GF-D8 (cell line): ENCODE measurements at regions not wholly inside any gene's neighbourhood (a gene's known extent, or its start where the extent isn't known, plus 50 kb on each side); places are given as distances from the start of the nearest gene placed in this dataset.
A peak's percentile ranks its signal among the peaks of the same experiment; 100 is the strongest.

ENCODE experiments used
- DNase-seq: peaks from one replicate; lab custom pipeline; 2025; lab: John Stamatoyannopoulos, UW

DNA sequence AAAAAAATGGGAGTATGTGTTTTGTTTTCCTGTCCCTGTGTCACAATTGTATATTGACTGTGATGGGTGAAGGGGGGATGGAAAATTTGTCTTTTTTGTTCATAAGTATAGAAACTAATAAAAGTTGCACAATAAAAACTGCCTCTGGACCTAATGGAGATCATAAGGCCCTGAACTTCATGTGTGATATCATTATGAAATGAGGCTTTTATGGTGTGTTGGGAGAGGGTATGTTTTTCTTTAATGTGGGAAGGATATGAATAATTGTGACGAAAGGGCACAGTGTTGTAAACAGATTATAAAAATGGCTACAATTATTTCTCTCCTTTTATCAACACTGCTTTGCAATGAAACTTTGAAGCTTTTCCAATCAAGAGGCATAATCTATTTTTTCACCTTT is 1889.3 kb upstream of the CELF4 start:
- no peak for DNase-seq

DNA sequence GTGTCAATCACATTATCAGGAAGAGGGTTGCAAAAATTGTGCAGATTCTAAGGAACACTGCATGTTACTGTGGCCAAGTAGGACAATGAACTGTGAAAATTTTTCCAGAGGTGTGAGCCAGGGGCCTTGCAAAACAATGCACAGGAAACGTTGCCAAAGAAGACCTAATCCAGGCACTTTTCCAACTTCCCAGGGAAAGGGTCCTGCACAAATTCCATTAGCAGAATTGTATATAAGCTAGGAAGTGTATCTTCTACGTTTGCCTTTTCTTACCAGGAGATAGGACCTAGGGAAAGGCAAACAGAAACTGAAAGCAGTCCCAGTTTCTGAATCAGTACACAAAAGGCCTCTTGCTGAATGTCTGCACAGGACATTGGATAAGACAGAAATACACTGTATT is 1888.3 kb upstream of the CELF4 start:
- no peak for DNase-seq

DNA sequence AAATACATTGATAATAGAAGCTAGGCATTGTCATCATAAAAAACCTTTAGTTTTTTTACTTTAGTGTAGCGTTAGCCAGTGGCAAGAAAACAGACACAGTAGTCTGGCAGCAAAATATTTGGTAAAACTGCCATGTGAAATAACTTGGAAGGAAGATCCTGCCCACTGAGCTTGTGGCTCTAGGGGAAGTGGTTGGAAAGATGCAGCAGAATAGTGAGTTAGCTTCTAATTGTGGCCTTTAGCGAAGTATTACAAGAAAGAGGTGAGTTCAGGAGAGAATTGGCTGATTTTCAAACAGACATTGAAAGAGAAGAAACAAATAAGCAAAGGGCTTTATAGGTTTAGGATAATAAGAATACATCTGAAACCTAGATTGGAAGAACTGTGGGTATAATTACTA is 1887.8 kb upstream of the CELF4 start:
- peak; percentile 7 for DNase-seq

DNA sequence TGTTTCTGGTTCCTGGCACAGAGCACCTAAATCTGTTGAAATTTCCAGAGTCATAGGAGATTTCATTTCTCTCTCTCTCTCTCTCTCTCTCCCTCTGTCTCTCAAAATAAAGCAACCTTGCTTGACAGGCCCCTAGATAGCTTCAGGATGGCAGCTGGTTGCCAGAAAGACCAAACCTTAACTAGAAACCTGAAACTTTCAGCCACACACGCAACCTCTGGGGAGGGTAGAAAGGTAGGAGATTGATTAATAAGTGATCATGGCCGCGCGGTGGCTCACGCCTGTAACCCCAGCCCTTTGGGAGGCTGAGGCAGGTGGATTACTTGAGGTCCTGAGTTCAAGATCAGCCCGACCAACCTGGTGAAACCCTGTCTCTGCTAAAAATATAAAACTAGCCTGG is 1885.4 kb upstream of the CELF4 start:
- no peak for DNase-seq

DNA sequence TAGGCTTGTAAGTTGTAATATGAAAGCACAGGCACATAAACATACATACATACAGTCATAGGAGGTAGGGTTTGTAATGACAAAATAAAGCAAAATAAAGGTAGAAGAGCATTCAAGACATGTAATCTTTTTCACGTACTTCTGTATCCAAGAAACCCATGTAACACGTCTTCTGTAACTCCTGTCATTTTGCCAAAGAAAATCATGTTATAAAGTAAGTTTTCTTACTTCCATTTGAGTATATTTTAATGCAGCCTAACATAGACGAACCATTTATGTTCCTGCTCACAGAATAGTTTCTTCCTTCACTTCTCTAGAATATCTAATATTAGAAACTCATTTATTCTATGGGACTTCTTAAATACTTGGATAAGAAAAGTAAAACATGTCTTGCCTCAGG is 1884.0 kb upstream of the CELF4 start:
- DNase-seq = no peak

DNA sequence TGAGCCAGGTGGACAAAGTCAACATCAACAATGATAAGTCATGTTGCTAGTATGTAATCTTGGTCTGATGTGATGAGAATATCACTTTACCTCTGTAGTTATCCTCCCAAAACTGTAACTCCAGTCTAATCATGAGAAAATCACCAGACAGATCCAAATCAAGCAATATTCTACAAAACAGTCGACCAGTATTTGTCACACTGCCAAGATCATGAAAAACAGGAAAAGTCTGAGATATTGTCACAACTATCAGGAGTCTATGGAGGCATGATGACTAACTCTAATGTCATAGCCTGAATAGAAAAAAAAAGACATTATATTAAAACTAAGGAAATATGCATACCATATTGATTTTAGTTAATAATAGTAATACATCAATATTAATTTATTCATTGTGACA is 1883.3 kb upstream of the CELF4 start:
- DNase-seq = no peak

DNA sequence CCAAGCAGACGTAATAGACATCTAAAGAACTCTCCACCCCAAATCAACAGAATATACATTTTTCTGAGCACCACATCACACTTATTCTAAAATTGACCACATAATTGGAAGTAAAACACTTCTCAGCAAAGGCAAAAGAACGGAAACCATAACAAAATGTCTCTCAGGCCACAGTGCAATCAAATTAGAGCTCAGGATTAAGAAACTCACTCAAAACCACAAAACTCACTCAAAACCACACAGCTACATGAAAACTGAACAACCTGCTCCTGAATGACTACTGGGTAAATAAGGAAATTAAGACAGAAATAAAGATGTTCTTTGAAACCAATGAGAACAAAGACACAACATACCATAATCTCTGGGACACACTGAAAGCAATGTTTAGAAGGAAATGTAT is 1879.4 kb upstream of the CELF4 start:
- DNase-seq = peak; percentile 25

DNA sequence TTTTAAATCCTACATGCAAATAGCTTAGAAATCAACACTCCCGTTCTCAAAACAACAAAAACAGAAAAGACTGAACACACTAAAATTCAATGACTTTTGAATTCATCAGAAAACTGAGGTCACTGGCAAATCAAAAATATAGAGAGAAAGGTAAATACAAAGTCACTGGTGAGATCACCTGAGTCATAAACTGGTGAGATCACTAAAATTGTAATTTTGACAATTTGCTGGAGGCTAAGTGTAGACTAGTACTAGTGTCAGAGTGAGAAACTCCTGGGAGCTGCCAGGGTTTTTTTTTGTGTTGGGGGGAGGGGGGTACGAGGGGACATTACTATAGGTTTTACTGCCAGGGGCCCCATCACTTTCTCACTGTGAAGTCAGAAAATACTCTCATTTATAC is 1876.0 kb upstream of the CELF4 start:
- no peak for DNase-seq

DNA sequence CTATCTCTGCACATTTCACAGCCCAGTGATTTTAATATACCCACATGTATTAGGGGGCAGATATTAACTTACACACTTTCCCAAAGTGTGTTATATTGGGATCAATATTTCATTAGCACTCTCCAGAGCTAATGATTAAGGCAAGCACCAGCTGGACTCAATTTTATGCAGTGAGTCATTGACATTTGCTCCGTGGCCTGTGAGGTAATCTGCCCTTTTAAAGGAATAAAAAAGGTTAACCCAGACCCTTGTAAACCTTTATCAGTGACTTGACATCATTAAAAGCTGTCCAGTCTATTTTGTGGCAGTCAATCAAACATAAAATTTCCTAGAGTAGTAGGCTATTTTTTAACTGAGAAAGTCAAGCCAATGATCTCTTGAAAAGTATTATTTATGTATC is 1870.4 kb upstream of the CELF4 start:
- DNase-seq = no peak

DNA sequence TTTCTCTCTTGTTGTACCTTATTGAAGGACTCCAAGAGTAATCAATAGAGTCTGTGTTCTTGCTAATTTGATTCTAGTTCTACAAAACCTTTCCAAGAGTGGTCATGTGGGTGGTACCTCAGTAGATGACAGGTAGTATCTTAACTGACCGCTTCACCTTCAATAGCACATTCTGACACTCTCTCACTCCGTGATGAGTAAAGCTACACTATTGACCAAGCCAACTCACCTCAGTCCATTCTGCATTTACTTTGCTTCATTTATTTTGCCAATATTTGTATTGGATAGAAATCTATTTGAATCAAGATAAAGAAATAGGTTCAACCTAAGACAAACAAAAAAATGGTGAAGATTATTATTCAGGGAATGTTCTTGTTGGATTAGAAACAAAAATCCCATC is 1869.6 kb upstream of the CELF4 start:
- no peak for DNase-seq

DNA sequence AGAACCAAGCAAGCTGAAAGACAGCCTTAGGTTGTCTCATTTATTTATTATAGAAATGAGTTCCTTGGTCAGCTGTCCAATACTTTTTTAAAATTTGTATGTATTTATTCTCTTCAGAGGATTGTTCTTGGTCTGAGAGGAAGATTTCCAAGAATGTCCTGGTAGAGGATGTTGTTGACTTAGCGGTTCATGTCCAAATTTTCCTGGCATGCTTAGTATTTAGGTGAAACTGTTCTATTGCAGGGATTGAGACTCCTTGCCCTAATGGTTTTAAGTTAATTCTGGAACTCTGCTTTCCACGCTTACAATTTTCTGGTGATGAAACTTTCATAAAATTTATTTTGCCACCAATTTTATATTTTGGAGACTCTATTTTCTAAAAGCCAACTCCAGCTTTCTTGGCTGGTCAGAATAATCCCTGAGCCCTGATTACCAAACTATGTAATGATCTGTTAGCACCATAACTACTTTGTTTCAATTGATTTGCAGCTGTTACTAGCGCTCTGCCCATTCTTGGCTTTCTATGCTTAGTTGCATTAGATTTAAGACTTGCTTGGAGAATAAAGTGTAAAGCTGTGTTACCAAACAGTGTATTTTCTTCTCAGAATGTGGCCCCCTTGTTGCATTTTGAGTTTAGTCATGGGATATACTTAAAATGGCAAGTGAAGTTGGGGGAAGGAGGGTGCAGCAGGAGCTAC is 1868.8 kb upstream of the CELF4 start:
- no peak for DNase-seq

DNA sequence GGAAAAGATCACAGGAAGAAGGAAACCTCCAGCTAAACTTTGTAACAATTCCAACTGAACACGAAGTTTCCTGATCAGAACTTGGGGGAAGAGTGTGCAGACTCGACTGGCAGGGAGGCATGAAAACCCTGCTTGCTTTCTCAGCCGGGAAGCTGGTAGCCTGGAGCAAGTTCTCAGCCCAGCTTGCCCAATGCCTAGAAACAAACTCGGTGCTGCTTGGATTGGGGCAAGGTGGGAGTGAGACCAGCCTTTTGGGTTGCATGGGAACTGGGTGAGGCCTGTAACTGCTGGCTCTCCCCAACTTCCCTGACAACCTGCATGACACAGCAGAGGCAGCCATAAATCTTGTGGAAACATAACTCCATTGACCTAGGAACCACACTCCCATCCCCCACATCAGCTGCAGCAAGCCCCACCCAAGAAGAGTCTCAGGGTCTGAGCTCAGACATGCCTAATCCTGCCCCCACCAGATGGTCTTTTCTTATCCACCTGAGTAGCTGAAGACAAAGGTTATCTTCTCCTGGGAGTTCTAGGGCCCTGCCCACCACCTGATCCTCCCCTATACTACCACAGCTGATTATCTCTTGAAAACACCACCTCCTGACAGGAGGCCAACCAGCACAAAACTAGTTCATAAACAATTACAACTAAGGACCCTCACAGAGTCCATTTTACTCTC is 1859.7 kb upstream of the CELF4 start:
- DNase-seq = no peak

DNA sequence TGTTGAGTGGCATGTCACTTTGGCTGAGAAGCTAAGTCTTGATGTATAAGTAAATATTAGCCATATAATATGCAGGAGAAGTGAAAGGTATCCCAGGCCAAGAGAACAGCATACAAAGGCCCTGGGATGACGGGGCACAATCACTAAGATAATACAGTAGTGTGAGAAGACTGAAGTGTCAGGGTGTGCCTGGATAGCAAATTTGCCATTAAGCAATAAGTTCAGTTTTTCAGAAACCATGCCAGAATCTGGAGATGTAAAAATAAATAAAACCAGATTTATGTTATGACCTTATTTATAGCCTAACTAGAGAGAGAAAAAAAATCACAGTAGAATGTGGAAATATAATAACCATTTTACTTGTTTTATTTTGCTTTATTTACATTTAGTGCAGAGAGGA is 1858.7 kb upstream of the CELF4 start:
- DNase-seq = no peak

DNA sequence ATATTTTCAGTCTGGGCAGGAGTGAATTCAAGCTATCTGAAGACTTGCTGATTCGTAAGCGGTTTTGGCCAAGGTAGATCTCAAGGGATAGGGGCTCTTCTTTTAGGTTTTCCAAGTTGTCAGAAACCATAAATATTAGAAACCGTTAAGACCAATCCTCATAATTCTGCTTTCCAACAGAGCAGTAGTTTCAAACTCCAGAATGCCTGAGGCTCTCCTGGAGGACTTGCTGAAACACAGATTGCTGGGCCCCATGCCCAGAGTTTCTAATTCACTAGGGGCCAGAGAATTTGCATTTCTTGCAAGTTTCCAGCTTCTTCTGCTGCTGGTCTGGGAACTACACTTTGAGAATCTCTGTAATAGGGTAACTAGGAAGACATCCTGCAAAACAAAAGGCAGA is 1855.7 kb upstream of the CELF4 start:
- DNase-seq = no peak

DNA sequence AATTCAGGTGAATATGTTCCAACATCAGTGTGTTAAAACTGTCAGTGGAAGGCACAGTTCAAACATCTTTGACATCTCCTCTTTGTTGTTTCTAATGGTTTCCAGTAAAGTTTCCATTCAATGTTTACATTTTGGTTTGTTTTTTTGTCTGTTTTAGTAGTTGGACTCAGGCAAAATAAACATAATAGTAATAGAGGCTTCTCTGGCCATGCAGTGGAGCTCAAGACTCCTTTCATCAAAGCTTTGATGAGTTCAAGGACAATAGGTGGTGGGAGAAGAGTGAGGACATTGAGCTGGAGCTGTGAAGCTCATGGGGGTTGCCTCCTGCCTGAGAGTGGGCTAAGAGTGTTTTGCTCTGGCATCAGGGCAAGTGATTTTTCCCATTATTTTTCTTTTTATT is 1853.7 kb upstream of the CELF4 start:
- DNase-seq = no peak

DNA sequence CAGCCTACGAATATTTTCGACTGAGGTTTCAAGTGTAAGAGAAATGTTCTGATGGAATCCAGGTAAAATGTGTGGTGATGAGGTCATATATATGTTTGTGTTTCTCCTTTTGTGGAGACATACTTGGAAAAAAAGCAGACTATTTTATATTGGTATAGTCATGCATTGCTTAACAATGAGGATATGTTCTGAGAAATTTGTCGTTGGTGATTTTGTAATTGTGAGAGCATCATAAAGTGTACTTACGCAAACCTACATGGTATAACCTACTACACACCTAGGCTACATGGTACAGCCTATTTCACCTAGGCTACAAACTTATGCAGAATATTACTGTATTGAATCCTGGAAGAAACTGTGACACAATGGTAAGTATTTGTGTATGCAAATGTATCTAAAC is 1849.9 kb upstream of the CELF4 start:
- no peak for DNase-seq

DNA sequence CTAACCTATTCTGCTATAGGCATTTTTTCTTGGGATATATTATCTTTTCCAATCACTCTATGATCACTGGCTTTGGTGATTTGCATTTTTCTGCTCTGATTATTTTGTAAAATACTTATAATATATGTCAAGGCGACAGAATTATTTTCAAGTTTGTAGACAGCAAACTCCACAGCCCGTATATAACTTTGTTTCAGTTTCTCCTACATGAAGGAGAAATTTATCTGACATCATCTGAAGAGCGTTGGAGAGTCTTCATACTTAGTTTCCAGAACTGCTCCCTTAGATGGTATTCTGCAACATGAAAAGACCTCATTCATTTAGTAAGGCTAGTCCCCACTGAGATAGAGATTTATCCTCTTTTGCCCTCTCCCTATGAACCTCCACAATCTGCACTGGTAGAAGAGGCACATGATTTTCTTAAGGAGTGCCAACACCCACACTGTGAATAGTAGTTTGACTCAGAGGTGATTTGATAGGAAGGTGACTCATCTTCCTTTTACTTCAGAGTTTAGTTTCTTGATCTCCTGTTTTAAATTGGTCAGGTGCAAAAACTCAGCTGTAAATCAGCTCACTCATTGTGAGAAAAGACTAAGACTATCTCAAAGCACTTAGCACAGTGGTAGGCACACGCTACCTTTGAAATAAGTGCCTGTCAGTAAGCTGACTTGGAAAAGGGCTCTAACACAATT is 1848.6 kb upstream of the CELF4 start:
- no peak for DNase-seq

DNA sequence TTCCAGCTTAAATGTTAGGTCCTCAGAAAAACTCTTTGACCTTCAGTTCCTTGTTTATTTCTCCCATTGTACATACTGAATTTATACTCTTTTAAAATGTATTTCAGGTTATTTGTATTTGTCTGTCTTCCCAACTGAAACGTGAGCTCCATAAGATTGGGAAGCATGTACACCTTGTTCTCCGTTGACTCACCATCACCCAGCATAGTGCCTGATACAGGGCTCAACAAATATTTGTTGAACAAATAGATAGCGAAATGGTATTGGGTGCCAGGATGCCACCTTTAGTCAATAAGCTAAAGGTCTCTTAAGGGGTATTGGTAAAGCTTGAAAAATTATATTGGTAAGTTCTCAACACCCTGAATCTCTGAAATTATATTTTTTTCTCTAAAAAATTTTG is 1841.3 kb upstream of the CELF4 start:
- DNase-seq = no peak

DNA sequence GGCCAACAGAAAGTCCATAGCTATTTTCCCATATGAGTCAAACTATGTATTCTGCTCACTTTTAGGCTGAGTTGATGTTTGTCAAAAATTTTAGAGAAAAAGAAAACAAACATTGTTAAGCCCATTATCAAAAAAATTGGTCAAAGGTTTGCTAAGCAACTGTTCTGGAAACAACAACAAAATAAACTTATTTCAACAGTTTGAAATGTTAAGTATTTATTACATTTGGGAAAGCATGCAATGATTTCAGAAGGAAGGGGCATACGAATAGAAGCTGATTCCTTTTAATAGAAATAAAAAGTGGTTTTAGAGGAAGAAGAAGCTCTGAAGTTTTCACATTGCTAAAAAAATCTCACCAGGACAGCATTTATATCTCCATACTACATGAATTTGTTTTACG is 1837.5 kb upstream of the CELF4 start:
- no peak for DNase-seq

DNA sequence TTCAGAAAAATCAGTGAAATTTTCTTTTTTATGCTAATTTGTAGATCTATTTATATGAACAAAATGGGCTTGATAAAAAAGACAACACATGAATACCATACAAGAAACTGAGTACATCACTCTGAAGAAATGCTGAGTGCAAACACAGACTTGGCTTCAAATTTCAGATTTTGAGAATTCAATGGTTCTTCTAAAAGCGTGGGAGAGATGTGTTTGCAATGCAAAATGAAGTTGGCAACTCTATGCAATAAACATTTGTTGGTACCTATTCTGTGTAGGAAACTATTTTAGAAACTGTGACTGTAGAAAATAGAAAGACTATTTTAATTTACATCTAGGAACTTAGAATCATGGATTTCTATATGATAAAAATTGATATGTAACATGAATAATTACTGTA is 1834.1 kb upstream of the CELF4 start:
- DNase-seq = no peak

DNA sequence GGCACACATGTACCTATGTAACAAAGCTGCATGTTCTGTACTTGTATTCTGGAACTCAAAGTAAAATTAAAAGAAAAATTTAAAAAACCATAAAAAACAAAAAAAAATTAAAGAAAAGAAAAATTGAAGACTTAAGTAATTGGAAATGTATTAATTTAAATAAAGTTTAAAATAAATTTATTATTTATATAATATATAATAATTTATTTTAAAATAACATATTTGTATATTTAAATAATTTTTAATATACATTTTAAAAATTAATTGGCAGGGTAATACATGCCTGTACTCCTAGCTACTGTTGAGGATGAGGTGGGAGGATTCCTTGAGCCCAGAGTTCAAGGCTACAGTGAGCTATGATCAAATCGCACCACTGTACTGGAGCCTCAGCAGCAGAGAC is 1830.6 kb upstream of the CELF4 start:
- no peak for DNase-seq

DNA sequence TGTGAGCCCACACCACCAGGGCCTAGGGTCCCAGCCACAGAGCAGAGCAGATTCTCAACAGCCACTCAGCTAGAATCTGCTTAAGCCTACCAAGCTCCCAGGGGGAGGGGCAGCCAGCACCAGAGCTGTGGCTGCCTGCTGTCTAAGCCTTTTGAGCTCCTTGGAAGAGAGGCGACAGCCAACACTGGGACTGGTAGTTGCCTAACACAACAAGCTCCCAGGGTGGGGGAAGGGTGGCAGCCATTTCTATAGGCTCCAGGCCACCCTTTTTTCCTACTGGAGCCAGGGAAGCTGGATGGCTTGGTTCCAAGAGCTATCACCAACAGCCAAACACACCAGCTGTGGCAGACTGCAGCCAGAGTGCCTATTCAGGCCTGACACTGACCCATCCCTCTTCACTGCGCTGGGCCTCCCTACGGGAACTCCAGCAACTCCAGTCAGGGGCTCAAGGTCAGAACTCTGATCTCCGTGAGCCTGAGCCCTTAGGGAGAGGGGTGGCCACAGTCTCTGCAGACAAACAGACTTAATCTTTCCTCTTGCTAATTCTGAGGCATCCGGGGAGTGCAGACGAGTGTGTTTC is 1824.3 kb upstream of the CELF4 start:
- DNase-seq = no peak

DNA sequence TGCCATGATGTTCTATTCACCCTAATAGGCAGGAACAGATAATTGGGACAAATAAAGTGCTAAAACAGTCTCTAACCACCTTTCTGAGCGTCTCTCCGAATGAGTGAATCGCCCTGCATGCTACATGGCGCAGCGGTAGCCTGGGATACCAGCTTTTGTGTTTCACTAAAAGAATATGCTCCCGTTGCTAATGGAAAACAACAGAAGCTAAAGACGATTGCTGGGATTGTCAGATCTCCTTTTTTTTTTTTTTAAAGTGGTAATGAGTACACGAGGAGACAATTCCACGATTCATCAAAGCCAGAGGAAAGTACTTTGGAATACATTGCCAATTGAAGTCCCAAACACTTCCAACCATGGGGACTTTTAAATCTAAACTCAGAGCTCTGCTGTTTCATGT is 1815.3 kb upstream of the CELF4 start:
- no peak for DNase-seq
